Occipital lobe (tissue), 1 donor: ENCODE measurements at regions not wholly inside any gene's neighbourhood (a gene's known extent, or its start where the extent isn't known, plus 50 kb on each side); places are given as distances from the start of the nearest gene placed in this dataset.
"Not testable (repeated sequence)": the region's sequence is repeated elsewhere in the genome, so short reads cannot be mapped to it uniquely, and the experiment has no call there.

ENCODE experiments used
- DNase-seq: peaks from one replicate; lab custom pipeline; 2025; lab: John Stamatoyannopoulos, UW

- DNase-seq: not testable (repeated sequence)
These were observed 67.3 kb upstream of the EZR start for GRCh38 chr6:158886346-158886977.

GRCh38 chr6:158881884-158882283 lies 62.7 kb upstream of the EZR start:
- not testable (repeated sequence) for DNase-seq

- DNase-seq: not testable (repeated sequence)
These were observed 62.1 kb upstream of the EZR start for GRCh38 chr6:158881276-158881675.

GRCh38 chr6:158879180-158879579 lies 60.0 kb upstream of the EZR start:
- DNase-seq: no peak

- DNase-seq: no peak
These were observed 58.5 kb upstream of the EZR start for GRCh38 chr6:158877716-158878115.

GRCh38 chr6:158876886-158877285 lies 57.7 kb upstream of the EZR start:
- DNase-seq: no peak

GRCh38 chr6:158870649-158870957 lies 51.4 kb upstream of the EZR start:
- no peak for DNase-seq

GRCh38 chr6:158869826-158870648 lies 50.9 kb upstream of the EZR start:
- no peak for DNase-seq

GRCh38 chr6:158868890-158869825 lies 50.0 kb upstream of the EZR start:
- DNase-seq: peak; percentile 39
